Stimulated activated CD4-positive, alpha-beta T cell treated with anti-CD3 and anti-CD28 coated beads, Interleukin-15, amount 100 ng/mL, for 24 hours (primary cell): ENCODE measurements at regions not wholly inside any gene's neighbourhood (a gene's known extent, or its start where the extent isn't known, plus 50 kb on each side); places are given as distances from the start of the nearest gene placed in this dataset.
A peak's percentile ranks its signal among the peaks of the same experiment; 100 is the strongest.
"Not testable (repeated sequence)": the region's sequence is repeated elsewhere in the genome, so short reads cannot be mapped to it uniquely, and the experiment has no call there.

Experiments
- DNase-seq: peaks from one replicate; pipeline ENCODE4 v3.0.0-alpha.2; 2020

GRCh38 chrX:3815896-3816664 is 102.6 kb upstream of the PRKX start:
- DNase-seq: peak; percentile 55

GRCh38 chrX:3811331-3812311 is 98.2 kb upstream of the PRKX start:
- DNase-seq: peak; percentile 51

- no peak for DNase-seq
Observed at GRCh38 chrX:3807906-3808305, 94.5 kb upstream of the PRKX start.

- no peak for DNase-seq
Observed at GRCh38 chrX:3806630-3807029, 93.2 kb upstream of the PRKX start.

GRCh38 chrX:3803713-3804112 is 90.3 kb upstream of the PRKX start:
- DNase-seq: no peak

- no peak for DNase-seq
Observed at GRCh38 chrX:3803305-3803704, 89.9 kb upstream of the PRKX start.

GRCh38 chrX:3795411-3795810 is 82.0 kb upstream of the PRKX start:
- DNase-seq: not testable (repeated sequence)

GRCh38 chrX:3791449-3791848 is 78.0 kb upstream of the PRKX start:
- DNase-seq: no peak

- no peak for DNase-seq
Observed at GRCh38 chrX:3788494-3789233, 75.2 kb upstream of the PRKX start.

- no peak for DNase-seq
Observed at GRCh38 chrX:3787856-3788255, 74.4 kb upstream of the PRKX start.

GRCh38 chrX:3785822-3786221 is 72.4 kb upstream of the PRKX start:
- DNase-seq: not testable (repeated sequence)

- no peak for DNase-seq
Observed at GRCh38 chrX:3780564-3780963, 67.1 kb upstream of the PRKX start.

GRCh38 chrX:3779546-3779945 is 66.1 kb upstream of the PRKX start:
- no peak for DNase-seq

GRCh38 chrX:3777416-3777815 is 64.0 kb upstream of the PRKX start:
- no peak for DNase-seq

GRCh38 chrX:3771766-3772165 is 58.3 kb upstream of the PRKX start:
- no peak for DNase-seq

- no peak for DNase-seq
Observed at GRCh38 chrX:3768881-3769280, 55.4 kb upstream of the PRKX start.
